Memory B cell (primary cell): ENCODE measurements at regions not wholly inside any gene's neighbourhood (a gene's known extent, or its start where the extent isn't known, plus 50 kb on each side); places are given as distances from the start of the nearest gene placed in this dataset.

Source experiments
- ATAC-seq: fragments of 150-1000 bp; cut with Tn5 transposase; 2 replicates; pipeline ENCODE4 v1.10.0; 2021; ENCODE audit warnings: low read depth, mild to moderate bottlenecking, moderate library complexity
- DNase-seq, 2 donors: peaks; one replicate each; pipeline ENCODE4 v3.0.0; 2022; ENCODE audit warnings: low spot score in 2 of 2
- H3K27ac Mint-ChIP-seq: one replicate; pipeline ENCODE4 v1.8.0; 2022; ENCODE audit warnings: mild to moderate bottlenecking, moderate library complexity, mixed read lengths
- H3K27me3 Mint-ChIP-seq: one replicate; pipeline ENCODE4 v1.8.0; 2022; ENCODE audit warnings: mixed read lengths
- H3K36me3 Mint-ChIP-seq: one replicate; pipeline ENCODE4 v1.8.0; 2022; ENCODE audit warnings: mild to moderate bottlenecking, mixed read lengths
- H3K4me1 Mint-ChIP-seq: one replicate; pipeline ENCODE4 v1.8.0; 2022; ENCODE audit warnings: mixed read lengths
- H3K4me3 Mint-ChIP-seq: one replicate; pipeline ENCODE4 v1.8.0; 2022; ENCODE audit warnings: mild to moderate bottlenecking, moderate library complexity, mixed read lengths
- H3K9me3 Mint-ChIP-seq: one replicate; pipeline ENCODE4 v1.8.0; 2022; ENCODE audit warnings: mixed read lengths

DNA sequence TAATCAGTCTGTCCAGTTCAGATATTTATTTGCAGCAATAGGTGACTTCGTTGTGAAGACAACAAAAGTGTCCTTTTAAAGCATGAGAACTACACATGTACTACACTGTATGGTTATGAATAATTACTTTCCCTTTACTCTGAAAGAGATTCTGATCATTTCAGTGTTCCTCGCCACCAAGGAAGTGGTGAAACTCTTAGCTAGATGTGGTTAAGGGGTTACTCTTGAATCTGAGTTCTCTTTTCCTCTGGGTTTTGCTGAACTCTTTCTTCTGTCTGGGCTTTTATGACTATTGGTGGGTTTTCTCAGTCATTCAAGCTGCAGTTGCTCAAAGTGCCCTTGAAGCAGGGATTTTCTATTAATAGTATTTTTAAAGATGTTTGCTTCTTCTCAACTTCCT lies 127.9 kb upstream of the SEM1 start:
- H3K36me3 Mint-ChIP-seq = no peaks in the 10 kb centered on the region
- H3K4me1 Mint-ChIP-seq = peaks cover 7% of the 10 kb centered on the region
- ATAC-seq (no peak), DNase-seq (no peak)
- no peak overlapping the region for H3K27ac Mint-ChIP-seq
- H3K4me3 Mint-ChIP-seq = no peak overlapping the region
- no peaks in the 10 kb centered on the region for H3K9me3 Mint-ChIP-seq
- peaks cover 3% of the 10 kb centered on the region for H3K27me3 Mint-ChIP-seq

DNA sequence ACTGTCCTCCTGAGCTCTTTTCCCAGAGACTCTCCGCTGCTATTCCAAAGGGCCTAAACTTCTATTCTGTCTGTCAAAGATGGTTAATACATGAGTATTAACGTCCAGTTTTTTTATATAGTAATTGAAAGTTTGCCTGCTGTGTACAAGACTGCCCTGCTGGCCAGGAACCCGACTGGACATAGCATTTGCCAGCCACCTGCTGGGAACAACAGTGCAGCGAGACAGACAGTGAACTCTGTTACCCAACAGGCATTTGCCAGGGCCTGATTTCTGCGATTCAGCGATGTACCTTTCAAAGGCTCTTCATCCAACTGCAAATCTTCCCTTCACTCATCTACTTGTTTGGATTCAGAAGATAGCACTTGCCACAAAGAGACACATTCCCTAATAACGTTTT lies 128.8 kb upstream of the SEM1 start:
- ATAC-seq (no peak), DNase-seq (no peak)
- no peak overlapping the region for H3K4me3 Mint-ChIP-seq
- H3K9me3 Mint-ChIP-seq = no peaks in the 10 kb centered on the region
- H3K27ac Mint-ChIP-seq = no peak overlapping the region
- H3K4me1 Mint-ChIP-seq = peaks cover 7% of the 10 kb centered on the region
- no peaks in the 10 kb centered on the region for H3K36me3 Mint-ChIP-seq
- H3K27me3 Mint-ChIP-seq = peaks cover 3% of the 10 kb centered on the region

DNA sequence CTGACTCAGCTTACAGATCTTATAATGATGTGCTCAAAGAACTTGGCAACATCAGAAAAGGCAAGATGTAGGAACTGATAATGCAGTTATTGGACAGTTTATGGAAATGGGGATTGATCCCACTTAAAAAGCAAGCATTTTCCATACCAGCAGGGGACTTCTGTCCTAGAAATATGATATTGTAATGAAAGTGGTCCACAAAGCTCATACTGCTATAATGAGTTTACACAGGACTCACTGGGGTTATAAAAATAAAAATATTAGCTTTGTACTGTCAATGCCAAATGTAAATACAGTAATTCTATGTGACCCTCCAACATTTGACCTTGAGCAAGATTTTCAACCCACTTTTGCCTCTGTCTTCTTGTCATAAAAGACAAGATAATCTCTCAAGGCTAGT lies 145.5 kb upstream of the SEM1 start:
- Mint-ChIP-seq H3K4me3 (no peak overlapping the region), H3K9me3 (peaks cover 4% of the 10 kb centered on the region), H3K4me1 (no peaks in the 10 kb centered on the region)

DNA sequence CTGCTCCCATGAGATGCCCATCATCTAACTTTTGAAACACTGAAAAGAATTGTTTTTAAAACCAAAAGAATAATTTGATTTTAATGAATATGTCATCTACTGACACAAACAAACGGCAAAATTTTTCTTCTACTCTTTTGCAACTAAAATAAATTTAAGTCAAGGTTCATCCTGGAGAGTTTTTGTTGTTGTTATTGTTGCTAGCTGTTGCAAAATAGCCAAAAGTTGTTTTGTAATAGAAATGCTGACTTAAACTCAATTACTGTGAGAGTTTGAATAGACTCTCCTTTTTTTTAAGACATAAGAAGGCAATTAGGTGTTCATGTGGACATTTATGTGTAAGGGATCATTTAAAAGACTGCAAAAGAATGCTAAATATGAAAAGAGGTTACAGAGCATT lies 146.0 kb upstream of the SEM1 start:
- H3K4me3 Mint-ChIP-seq = no peak overlapping the region
- peaks cover 1% of the 10 kb centered on the region for H3K27me3 Mint-ChIP-seq
- H3K9me3 Mint-ChIP-seq = peaks cover 4% of the 10 kb centered on the region
- no peaks in the 10 kb centered on the region for H3K36me3 Mint-ChIP-seq
- ATAC-seq (no peak), DNase-seq (no peak)
- no peak overlapping the region for H3K27ac Mint-ChIP-seq
- no peaks in the 10 kb centered on the region for H3K4me1 Mint-ChIP-seq

More for the DNA sequence above, 145.5 kb upstream of the SEM1 start:
- no peak overlapping the region for H3K27ac Mint-ChIP-seq
- ATAC-seq (no peak), DNase-seq (no peak)
- H3K27me3 Mint-ChIP-seq = peaks cover 1% of the 10 kb centered on the region
- H3K36me3 Mint-ChIP-seq = no peaks in the 10 kb centered on the region

DNA sequence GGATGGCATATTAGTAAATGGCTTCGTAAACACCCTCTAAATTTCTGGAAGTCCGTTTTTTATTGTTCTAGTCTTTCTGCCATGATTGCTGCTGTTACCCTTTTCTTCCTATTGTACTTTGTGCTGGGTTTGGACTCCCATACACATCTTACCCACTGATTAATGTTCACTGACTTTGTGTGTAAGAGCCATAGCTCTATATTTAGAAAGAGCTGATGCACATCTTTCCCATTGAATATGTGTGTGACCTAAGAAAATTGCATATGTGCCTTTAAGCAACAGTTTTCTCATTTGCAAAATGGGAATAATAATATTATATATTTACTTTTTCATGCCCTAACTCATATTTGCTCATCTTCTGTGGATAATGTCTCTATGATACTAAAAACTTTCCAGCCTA lies 135.8 kb upstream of the DLX6 start:
- no peak for ATAC-seq

DNA sequence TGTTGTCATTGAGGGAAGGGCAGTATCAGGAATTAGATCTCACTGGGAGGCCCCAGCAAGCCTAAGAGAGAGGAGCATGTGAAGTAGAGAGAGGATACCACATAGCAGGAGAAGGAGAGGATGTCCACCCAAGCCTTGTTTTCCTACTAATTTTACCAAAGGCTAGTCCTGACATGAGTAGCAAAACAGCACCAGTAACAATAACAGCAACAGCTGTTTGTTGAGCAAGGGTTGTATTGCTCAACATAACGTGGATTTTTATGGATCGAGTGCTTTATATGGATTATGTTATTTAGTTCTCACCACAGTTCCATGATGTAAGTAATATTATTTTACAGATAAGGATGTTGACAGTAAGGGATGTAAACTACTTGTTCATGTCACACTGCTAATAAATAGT lies 135.2 kb upstream of the DLX6 start:
- H3K4me1 Mint-ChIP-seq = no peaks in the 10 kb centered on the region
- H3K27ac Mint-ChIP-seq = no peak overlapping the region
- no peak overlapping the region for H3K4me3 Mint-ChIP-seq
- no peaks in the 10 kb centered on the region for H3K36me3 Mint-ChIP-seq
- ATAC-seq (no peak), DNase-seq (no peak)
- H3K9me3 Mint-ChIP-seq = no peaks in the 10 kb centered on the region
- H3K27me3 Mint-ChIP-seq = no peaks in the 10 kb centered on the region

More for the DNA sequence above, 135.8 kb upstream of the DLX6 start:
- Mint-ChIP-seq H3K4me1 (no peaks in the 10 kb centered on the region), H3K36me3 (no peaks in the 10 kb centered on the region), H3K27me3 (no peaks in the 10 kb centered on the region), H3K27ac (no peak overlapping the region), H3K4me3 (no peak overlapping the region), H3K9me3 (no peaks in the 10 kb centered on the region)
- DNase-seq = no peak

DNA sequence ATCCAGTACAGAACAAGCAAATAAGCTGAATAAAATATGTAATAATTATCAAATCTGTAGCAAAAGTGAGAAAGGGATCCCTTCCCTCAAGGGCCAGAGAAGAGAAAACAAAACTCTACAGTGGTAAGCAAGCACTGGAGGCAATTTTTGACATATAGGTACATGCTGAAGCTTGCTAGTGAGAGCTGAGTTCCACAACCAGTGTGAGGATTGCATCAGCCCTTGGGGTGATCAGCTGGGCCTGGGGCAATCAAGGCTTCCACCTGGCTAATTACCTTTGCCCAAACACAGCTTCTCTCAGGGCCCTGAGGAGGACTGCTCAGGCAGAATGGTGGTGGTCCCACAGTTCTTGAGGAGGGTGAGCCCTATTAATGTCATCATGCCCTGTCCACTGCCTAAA lies 134.4 kb upstream of the DLX6 start:
- ATAC-seq (no peak), DNase-seq (no peak)
- no peaks in the 10 kb centered on the region for H3K9me3 Mint-ChIP-seq
- no peaks in the 10 kb centered on the region for H3K27me3 Mint-ChIP-seq
- no peaks in the 10 kb centered on the region for H3K36me3 Mint-ChIP-seq
- H3K4me3 Mint-ChIP-seq = no peak overlapping the region
- no peaks in the 10 kb centered on the region for H3K4me1 Mint-ChIP-seq
- H3K27ac Mint-ChIP-seq = no peak overlapping the region

DNA sequence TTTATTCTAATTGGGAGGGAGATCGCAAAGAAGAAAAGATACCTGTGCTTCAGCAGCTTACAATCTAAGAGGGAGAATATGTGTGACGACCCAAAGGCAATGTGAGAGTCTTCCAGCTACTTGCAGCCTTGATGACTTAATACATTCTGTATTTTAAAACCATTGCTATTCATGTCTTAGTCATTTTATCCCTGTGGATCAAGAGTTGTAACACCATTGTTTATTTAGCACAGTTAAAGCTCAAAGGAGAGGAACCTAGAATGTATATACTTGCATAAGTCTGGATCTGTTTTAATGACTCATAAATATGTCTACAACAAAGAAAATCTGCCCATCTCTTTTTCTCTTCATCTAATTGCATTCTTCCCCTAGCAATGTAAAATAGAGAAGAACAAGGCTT lies 117.9 kb upstream of the DLX6 start:
- ATAC-seq = no peak
- no peak for DNase-seq
- Mint-ChIP-seq H3K27me3 (no peaks in the 10 kb centered on the region), H3K9me3 (peaks cover 4% of the 10 kb centered on the region), H3K27ac (no peak overlapping the region), H3K36me3 (no peaks in the 10 kb centered on the region), H3K4me3 (no peak overlapping the region), H3K4me1 (no peaks in the 10 kb centered on the region)

DNA sequence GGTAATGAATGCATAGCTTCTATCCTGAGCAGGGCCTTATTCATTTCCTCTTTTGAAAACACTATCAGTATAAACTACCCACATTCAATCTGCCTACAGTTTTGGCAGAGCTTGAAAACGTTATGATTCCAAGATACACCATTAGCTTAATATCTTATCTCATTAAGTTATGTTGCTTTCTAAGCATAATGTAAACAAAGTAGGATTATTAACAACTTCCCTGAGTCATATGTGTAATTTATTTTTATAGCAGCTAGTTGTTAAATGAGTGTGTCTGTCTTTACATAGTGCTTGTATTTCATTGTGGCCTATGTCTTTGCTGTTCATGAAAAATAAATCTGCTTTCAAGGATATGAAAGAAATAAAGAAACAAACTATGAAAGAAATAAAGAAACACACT lies 106.2 kb upstream of the DLX6 start:
- Mint-ChIP-seq H3K27ac (no peak overlapping the region), H3K27me3 (no peaks in the 10 kb centered on the region), H3K4me3 (no peak overlapping the region), H3K9me3 (no peaks in the 10 kb centered on the region), H3K36me3 (no peaks in the 10 kb centered on the region), H3K4me1 (no peaks in the 10 kb centered on the region)
- DNase-seq (no peak), ATAC-seq (no peak)

DNA sequence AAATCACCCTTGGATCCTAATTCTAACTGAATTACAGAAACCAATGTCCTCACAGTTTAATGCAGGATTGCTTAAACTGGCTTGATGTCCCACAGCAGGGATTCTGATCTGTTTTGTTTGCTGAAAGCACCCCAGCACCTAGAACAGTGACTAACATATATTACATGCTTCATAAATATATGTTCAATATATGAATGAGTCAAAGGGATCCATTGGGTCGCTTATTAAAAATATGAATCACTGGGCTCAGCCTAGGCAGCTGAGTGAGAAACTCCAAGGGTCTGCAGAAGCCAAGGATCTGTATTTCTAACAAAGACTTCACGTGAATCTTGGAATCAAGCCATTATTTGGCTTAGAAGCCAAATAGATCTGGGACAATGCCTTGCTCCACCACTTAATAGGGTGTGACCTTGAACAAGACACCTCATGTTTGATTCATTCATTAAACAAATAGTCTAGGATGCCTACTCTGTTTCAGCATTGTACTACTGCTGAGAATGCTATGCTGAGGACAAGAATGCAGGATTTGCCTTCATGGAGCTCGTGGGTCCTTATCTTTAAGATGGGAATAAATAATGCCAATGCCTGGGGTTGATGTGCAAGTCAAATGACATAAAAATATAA lies 103.4 kb upstream of the DLX6 start:
- Mint-ChIP-seq H3K4me1 (no peaks in the 10 kb centered on the region), H3K9me3 (no peaks in the 10 kb centered on the region), H3K4me3 (no peak overlapping the region), H3K27ac (no peak overlapping the region), H3K36me3 (no peaks in the 10 kb centered on the region), H3K27me3 (no peaks in the 10 kb centered on the region)
- ATAC-seq = no peak
- no peak for DNase-seq

DNA sequence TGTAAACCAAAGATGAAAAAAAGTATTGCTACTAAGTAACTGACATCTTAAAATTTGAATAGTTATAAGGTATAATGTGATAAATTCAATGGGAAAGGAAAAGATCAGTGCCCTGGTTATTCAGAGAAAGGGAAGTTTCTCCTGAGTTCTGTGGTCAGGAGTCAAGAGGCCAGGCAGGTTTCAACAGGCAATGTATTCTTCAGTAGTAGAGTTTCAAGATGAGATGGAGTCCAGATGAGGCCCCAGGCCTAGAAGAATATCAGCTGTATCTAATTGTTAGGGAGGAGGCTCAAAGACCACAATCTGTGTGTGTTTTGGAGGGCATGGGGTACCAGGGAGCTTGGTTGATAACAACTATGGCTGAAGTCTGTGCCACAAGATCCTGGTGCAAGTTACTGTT lies 101.4 kb upstream of the DLX6 start:
- H3K9me3 Mint-ChIP-seq = no peaks in the 10 kb centered on the region
- no peak overlapping the region for H3K4me3 Mint-ChIP-seq
- ATAC-seq = no peak
- no peaks in the 10 kb centered on the region for H3K4me1 Mint-ChIP-seq
- no peak for DNase-seq
- no peak overlapping the region for H3K27ac Mint-ChIP-seq
- H3K36me3 Mint-ChIP-seq = no peaks in the 10 kb centered on the region
- H3K27me3 Mint-ChIP-seq = no peaks in the 10 kb centered on the region

DNA sequence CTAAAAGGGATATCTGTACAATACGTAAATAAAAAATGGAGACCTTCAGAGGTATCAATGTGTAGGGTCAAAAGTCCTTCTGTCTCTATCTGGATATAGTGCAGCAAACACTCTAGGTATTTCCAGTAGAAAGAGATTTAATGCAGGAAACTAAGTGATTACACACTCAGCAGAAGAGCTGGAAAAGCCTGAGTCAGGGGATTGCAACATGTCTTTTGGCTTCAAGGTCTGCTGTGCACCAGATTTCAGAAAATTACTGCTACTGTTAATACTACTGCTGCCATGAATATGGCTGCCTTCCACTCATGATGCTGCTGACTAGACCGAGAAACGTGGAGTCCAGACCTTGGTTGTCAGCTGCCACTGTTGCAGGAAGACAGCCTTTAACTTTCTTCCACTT lies 94.9 kb upstream of the DLX6 start:
- H3K27me3 Mint-ChIP-seq = peaks cover 2% of the 10 kb centered on the region

DNA sequence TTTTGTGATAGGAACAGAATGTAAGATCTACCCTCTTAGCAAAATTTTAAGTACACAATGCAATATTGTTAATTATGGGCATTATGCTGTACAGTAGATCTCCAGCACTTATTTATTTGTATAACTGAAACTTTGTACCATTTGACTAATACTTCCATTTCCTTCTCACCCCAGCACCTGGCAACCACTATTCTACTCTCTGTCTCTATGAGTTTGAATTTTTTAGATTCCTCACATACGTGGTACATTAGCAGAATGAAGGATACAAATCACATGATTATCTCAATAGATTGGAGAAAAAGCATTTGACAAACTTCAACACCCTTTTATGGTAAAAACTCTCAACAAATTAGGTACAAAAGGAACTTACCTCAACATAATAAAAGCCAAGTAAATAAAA lies 90.3 kb upstream of the DLX6 start:
- ATAC-seq (no peak), DNase-seq (no peak)
- Mint-ChIP-seq H3K27me3 (peaks cover 2% of the 10 kb centered on the region), H3K9me3 (no peaks in the 10 kb centered on the region), H3K4me1 (no peaks in the 10 kb centered on the region), H3K36me3 (no peaks in the 10 kb centered on the region), H3K4me3 (no peak overlapping the region), H3K27ac (no peak overlapping the region)

More for the DNA sequence above, 94.9 kb upstream of the DLX6 start:
- no peaks in the 10 kb centered on the region for H3K9me3 Mint-ChIP-seq
- H3K36me3 Mint-ChIP-seq = no peaks in the 10 kb centered on the region
- DNase-seq = no peak
- no peaks in the 10 kb centered on the region for H3K4me1 Mint-ChIP-seq
- no peak overlapping the region for H3K27ac Mint-ChIP-seq
- no peak overlapping the region for H3K4me3 Mint-ChIP-seq
- no peak for ATAC-seq

DNA sequence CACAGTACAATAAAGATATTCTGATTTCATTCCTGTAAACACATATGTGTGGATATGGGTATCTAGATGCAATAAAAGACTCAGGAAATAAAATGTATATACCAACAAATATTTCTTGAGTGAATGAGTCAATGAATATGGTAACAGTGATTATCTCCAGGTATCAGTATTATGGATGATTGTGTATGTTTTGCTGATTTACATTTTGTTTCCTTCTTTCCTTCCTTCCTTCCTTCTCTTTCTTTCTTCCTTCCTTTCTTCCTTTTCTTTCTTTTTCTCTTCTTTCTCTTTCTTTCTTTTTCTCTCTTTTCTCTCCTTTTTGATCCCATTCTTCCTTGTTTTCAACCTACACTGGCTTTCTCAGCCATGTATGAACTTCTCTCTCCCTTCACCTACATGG lies 85.3 kb upstream of the DLX6 start:
- H3K27me3 Mint-ChIP-seq = peaks cover 4% of the 10 kb centered on the region
- no peak for ATAC-seq

DNA sequence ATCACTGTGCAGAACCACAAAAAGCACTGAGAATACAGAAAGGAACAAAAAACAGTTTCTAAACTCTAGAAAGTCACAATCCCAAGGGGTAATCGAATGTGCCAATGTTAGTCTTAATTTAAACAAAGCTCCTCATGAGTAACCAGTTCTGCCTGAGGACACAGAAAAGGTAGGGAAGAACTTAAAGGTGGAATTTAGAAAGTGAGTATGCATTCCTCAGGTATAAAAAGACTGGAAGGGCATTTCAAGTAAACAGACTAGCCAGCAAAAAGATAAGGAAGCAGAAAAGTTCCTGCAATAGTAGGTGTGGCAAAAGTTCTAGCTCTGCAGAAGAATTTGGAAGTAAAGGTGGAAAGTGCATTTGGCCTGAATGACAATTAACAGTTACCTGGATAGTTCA lies 84.6 kb upstream of the DLX6 start:
- ATAC-seq (no peak), DNase-seq (no peak)
- Mint-ChIP-seq H3K36me3 (no peaks in the 10 kb centered on the region), H3K4me3 (no peak overlapping the region), H3K27me3 (peaks cover 4% of the 10 kb centered on the region), H3K9me3 (peaks cover 1% of the 10 kb centered on the region), H3K27ac (no peak overlapping the region), H3K4me1 (no peaks in the 10 kb centered on the region)

More for the DNA sequence above, 85.3 kb upstream of the DLX6 start:
- no peak for DNase-seq
- no peaks in the 10 kb centered on the region for H3K36me3 Mint-ChIP-seq
- H3K4me3 Mint-ChIP-seq = no peak overlapping the region
- no peak overlapping the region for H3K27ac Mint-ChIP-seq
- no peaks in the 10 kb centered on the region for H3K4me1 Mint-ChIP-seq
- H3K9me3 Mint-ChIP-seq = peaks cover 1% of the 10 kb centered on the region
